ENCODE measurements at regions not wholly inside any gene's neighbourhood (a gene's known extent, or its start where the extent isn't known, plus 50 kb on each side); places are given as distances from the start of the nearest gene placed in this dataset.
"Not testable (repeated sequence)": the region's sequence is repeated elsewhere in the genome, so short reads cannot be mapped to it uniquely, and the experiment has no call there.

GRCh38 chr2:8247905-8248622 lies 433.8 kb upstream of the ID2 start:
- no peaks in the 10 kb centered on the region for H4K20me1 ChIP-seq (ENCODE audit: insufficient read depth)
- no peak overlapping the region for H3K9ac ChIP-seq
- H3K4me3 ChIP-seq (IDR thresholded peaks at IDR 0.05; ENCODE audit: insufficient read depth, low read depth, low read length), result no peak overlapping the region
- TF ChIP-seq CTCF (conservative IDR thresholded peaks at IDR 0.05; ENCODE audit: low read depth, low read length), result no peak
- no peaks in the 10 kb centered on the region for H3K79me2 ChIP-seq (ENCODE audit: insufficient read depth, low read depth)
- H3K36me3 ChIP-seq (ENCODE audit: insufficient read depth), result no peaks in the 10 kb centered on the region
- H2AFZ ChIP-seq (ENCODE audit: low read depth), result no peak overlapping the region
- H3K4me1 ChIP-seq (ENCODE audit: low read depth, poor library complexity, severe bottlenecking), result no peaks in the 10 kb centered on the region
- no peaks in the 10 kb centered on the region for H3K27me3 ChIP-seq (ENCODE audit: insufficient read depth, low read depth)
- H3K4me2 ChIP-seq, result no peak overlapping the region
- no peak overlapping the region for H3K27ac ChIP-seq

GRCh38 chr2:8248623-8248957 lies 433.3 kb upstream of the ID2 start:
- Histone ChIP-seq H3K36me3 (ENCODE audit: insufficient read depth) (no peaks in the 10 kb centered on the region), H3K9ac (no peak overlapping the region), H2AFZ (ENCODE audit: low read depth) (no peak overlapping the region), H4K20me1 (ENCODE audit: insufficient read depth) (no peaks in the 10 kb centered on the region), H3K27ac (no peak overlapping the region), H3K4me2 (no peak overlapping the region), H3K27me3 (ENCODE audit: insufficient read depth, low read depth) (no peaks in the 10 kb centered on the region), H3K4me3 (IDR thresholded peaks at IDR 0.05; ENCODE audit: insufficient read depth, low read depth, low read length) (no peak overlapping the region), H3K4me1 (ENCODE audit: low read depth, poor library complexity, severe bottlenecking) (no peaks in the 10 kb centered on the region), H3K79me2 (ENCODE audit: insufficient read depth, low read depth) (no peaks in the 10 kb centered on the region)
- TF ChIP-seq CTCF (conservative IDR thresholded peaks at IDR 0.05; ENCODE audit: low read depth, low read length), result no peak

GRCh38 chr2:8249141-8249540 lies 432.7 kb upstream of the ID2 start:
- no peak overlapping the region for H2AFZ ChIP-seq (ENCODE audit: low read depth)
- H3K4me2 ChIP-seq, result no peak overlapping the region
- no peaks in the 10 kb centered on the region for H3K27me3 ChIP-seq (ENCODE audit: insufficient read depth, low read depth)
- no peak overlapping the region for H3K9ac ChIP-seq
- H3K4me1 ChIP-seq (ENCODE audit: low read depth, poor library complexity, severe bottlenecking), result no peaks in the 10 kb centered on the region
- no peak for TF ChIP-seq CTCF (conservative IDR thresholded peaks at IDR 0.05; ENCODE audit: low read depth, low read length)
- no peak overlapping the region for H3K4me3 ChIP-seq (IDR thresholded peaks at IDR 0.05; ENCODE audit: insufficient read depth, low read depth, low read length)
- no peaks in the 10 kb centered on the region for H3K79me2 ChIP-seq (ENCODE audit: insufficient read depth, low read depth)
- H3K27ac ChIP-seq, result no peak overlapping the region
- H3K36me3 ChIP-seq (ENCODE audit: insufficient read depth), result no peaks in the 10 kb centered on the region
- H4K20me1 ChIP-seq (ENCODE audit: insufficient read depth), result no peaks in the 10 kb centered on the region

- no peak overlapping the region for H3K27ac ChIP-seq
- H3K4me2 ChIP-seq, result no peak overlapping the region
- H3K4me1 ChIP-seq (ENCODE audit: low read depth, poor library complexity, severe bottlenecking), result no peaks in the 10 kb centered on the region
- no peaks in the 10 kb centered on the region for H3K27me3 ChIP-seq (ENCODE audit: insufficient read depth, low read depth)
- H4K20me1 ChIP-seq (ENCODE audit: insufficient read depth), result no peaks in the 10 kb centered on the region
- no peak overlapping the region for H3K4me3 ChIP-seq (IDR thresholded peaks at IDR 0.05; ENCODE audit: insufficient read depth, low read depth, low read length)
- H3K79me2 ChIP-seq (ENCODE audit: insufficient read depth, low read depth), result no peaks in the 10 kb centered on the region
- no peaks in the 10 kb centered on the region for H3K36me3 ChIP-seq (ENCODE audit: insufficient read depth)
- no peak for TF ChIP-seq CTCF (conservative IDR thresholded peaks at IDR 0.05; ENCODE audit: low read depth, low read length)
- no peak overlapping the region for H3K9ac ChIP-seq
- H2AFZ ChIP-seq (ENCODE audit: low read depth), result no peak overlapping the region
These were observed 432.1 kb upstream of the ID2 start for GRCh38 chr2:8249769-8250168.

- not testable (repeated sequence) for H3K9ac ChIP-seq; H3K36me3 ChIP-seq (ENCODE audit: insufficient read depth); H3K79me2 ChIP-seq (ENCODE audit: insufficient read depth, low read depth); H3K27me3 ChIP-seq (ENCODE audit: insufficient read depth, low read depth); H3K4me1 ChIP-seq (ENCODE audit: low read depth, poor library complexity, severe bottlenecking); H3K4me3 ChIP-seq (IDR thresholded peaks at IDR 0.05; ENCODE audit: insufficient read depth, low read depth, low read length); H3K27ac ChIP-seq; H4K20me1 ChIP-seq (ENCODE audit: insufficient read depth); H3K4me2 ChIP-seq; H2AFZ ChIP-seq (ENCODE audit: low read depth)
These were observed 431.6 kb upstream of the ID2 start for GRCh38 chr2:8250290-8250689.

Measured in KMS-11 (cell line).